Left colon (tissue), 2 donors: ENCODE measurements at regions not wholly inside any gene's neighbourhood (a gene's known extent, or its start where the extent isn't known, plus 50 kb on each side); places are given as distances from the start of the nearest gene placed in this dataset.
"Not testable (repeated sequence)": the region's sequence is repeated elsewhere in the genome, so short reads cannot be mapped to it uniquely, and the experiment has no call there.

Source experiments
- ATAC-seq: fragments of 200-7000 bp; cut with Tn5 transposase; one replicate; pipeline ENCODE4 v1.9.1; 2020; ENCODE audit warnings: mild to moderate bottlenecking, moderate library complexity
- DNase-seq, 2 donors: peaks; one replicate each; pipeline ENCODE4 v3.0.0-alpha.2; 2020
- intact Hi-C, 2 donors: fragments of 100-400 bp; cut with DNase I in 1 of 2; cut with micrococcal nuclease in 1 of 2; formaldehyde crosslinking; loops; one replicate each; pipeline versions ENCODE4 v1.11.2 to v1.14.0; 2022; cut with DNase I, micrococcal nuclease
- donor health status: DM: no; HTN: no; CAD: no.
- donor health status: DM: yes; HTN: yes; CAD: no.

- DNase-seq (no peak), ATAC-seq (no peak)
- intact Hi-C loops = no loop called here
These were observed 1643.9 kb downstream of the CDH8 start for GRCh38 chr16:60392380-60392779.

- intact Hi-C loops = no loop called here
- no peak for DNase-seq
- ATAC-seq = no peak
These were observed 1637.5 kb upstream of the GOT2 start for GRCh38 chr16:60371591-60371990.

GRCh38 chr16:60367739-60368138, 1633.6 kb upstream of the GOT2 start:
- intact Hi-C loops = no loop called here
- ATAC-seq (no peak), DNase-seq (no peak)

DNA sequence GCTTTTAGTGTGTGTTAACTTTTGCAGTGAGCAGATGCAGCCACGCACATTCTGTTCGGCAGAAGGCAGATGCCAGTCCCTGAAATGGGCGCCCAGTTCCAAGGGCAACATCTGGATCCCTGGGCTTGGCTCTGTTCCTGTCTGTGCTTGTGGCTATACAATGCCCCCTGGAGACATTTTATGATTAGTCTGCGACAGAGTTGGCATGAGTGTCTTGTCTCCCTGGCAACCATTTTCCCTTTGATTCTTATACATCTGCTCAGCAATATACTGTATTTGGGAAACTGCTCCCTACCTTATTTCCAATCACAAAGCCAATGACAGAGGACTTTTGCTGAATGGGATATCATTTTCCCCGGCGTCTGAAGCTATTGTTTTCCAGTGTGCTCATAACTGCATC, 1629.5 kb upstream of the GOT2 start:
- intact Hi-C loops = no loop called here
- ATAC-seq (no peak), DNase-seq (no peak)

DNA sequence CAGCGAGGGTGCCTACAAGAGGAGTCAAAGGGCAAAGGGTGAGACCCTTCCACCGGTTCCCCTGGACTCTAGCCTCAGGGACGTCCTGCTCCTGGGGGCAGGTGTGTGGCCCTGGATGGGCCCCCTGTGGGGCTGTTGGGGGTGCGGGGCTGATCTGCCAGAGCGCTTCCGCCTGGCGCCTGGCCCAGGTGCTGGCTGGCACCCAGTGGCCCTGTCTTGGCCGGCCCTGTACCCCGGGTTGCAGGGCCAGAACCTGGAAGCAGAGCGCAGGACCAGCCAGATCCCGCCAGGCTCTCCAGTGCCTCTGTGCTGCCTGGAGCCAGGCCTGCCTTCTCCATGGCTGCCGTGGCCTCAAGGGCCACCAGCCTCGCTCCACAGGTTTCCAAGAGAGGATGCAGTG, 1625.8 kb upstream of the GOT2 start:
- ATAC-seq, DNase-seq, intact Hi-C loops: not testable (repeated sequence)

DNA sequence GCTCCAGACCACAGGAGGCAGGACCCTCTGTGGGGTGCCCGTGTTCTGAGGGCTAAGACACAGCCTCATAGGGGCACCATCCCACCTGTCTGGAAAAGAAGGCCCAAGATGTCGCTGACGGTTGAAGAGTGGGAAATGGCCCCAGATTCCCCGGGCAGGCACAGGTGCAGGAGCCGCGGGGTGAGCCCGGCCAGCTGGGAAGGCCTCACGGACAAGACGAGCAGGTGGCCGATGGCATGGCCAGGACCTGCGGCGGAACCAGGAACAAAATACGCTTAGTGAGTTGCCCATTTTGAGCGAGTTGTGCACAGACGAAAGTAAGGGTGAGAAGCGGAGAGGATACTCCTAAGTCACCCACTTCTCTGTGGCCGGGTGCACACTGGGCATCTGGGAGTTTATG, 1625.3 kb upstream of the GOT2 start:
- intact Hi-C loops, ATAC-seq, DNase-seq: not testable (repeated sequence)

GRCh38 chr16:60357876-60358522, 1623.9 kb upstream of the GOT2 start:
- DNase-seq, intact Hi-C loops, ATAC-seq: not testable (repeated sequence)

GRCh38 chr16:60346256-60346655, 1612.1 kb upstream of the GOT2 start:
- ATAC-seq (no peak), DNase-seq (no peak)
- intact Hi-C loops = no loop called here

DNA sequence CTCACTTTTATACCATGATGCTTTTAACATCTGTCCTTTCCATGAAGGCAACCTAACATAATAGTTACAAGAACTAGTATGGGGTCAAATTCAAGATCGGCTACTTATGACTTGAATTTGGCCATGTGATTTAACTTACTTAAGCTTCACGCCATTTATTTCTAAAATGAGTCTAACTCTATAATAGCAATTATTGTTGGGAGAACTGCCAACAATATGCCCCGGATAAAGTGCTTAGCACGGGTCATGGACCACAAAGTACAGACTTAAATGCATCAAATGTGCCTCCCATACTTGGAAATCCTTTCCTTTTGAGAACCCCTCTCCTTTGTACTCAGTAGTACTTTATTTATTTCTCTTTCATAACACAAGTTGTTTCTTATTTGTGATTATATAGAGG, 1603.6 kb upstream of the GOT2 start:
- intact Hi-C loops = no loop called here
- DNase-seq (no peak), ATAC-seq (no peak)

DNA sequence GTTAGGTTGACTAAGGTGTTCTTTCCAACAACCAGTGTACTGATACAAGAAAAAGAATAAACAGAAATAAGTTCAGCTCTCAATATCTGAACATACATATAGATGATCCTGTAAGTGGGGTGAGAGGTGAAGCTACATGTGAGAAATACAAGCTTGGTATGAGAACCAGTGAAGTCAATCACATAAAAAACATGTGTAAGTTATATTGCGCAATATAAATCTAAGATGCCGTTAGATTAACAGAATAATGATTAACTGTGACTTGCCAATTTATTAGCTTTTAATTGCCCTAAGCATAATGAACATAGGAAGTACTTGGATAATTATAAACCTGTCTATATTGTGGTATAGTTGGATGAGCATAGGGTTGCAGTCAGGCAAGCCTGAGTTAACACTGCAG, 1597.1 kb upstream of the GOT2 start:
- DNase-seq (no peak), ATAC-seq (no peak)
- intact Hi-C loops = no loop called here

DNA sequence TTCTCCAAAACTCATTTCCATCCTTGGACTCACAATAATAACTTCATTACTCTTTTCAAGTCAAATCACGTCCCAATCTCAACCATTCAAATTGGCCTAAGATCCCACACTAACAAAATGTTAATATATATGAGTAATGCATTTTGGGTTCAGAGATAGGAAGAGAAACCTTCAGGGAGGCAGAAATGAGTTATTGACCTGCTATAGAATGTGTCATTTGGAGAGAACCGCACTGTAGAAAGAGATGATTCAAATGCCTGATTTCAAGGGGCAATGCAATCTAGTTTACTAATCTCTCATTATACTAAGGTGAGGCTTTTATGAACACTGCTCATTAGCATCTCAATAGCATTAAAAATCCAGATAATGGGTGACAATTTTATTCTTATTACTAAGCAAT, 1595.0 kb upstream of the GOT2 start:
- ATAC-seq (no peak), DNase-seq (no peak)
- intact Hi-C loops = no loop called here

DNA sequence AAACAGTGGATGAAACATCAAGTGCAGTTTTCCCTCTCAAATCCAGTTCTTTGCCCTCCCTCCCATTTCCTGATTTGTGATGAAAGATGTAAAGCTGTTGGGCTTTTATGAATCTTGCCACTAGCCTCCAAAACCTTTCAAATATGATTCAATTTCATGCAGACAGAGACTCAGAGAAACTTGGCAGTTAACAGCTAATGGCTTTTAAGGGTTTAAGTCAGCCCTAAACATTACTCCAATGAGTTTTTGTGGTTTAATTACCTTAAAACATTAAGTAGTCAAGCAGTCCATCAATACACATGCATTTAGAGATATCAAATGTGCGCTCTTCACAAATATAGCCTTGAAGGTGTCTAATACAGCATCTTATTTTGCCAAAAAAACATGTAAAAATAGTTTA, 1594.0 kb upstream of the GOT2 start:
- intact Hi-C loops = no loop called here
- DNase-seq = no peak
- ATAC-seq = no peak

DNA sequence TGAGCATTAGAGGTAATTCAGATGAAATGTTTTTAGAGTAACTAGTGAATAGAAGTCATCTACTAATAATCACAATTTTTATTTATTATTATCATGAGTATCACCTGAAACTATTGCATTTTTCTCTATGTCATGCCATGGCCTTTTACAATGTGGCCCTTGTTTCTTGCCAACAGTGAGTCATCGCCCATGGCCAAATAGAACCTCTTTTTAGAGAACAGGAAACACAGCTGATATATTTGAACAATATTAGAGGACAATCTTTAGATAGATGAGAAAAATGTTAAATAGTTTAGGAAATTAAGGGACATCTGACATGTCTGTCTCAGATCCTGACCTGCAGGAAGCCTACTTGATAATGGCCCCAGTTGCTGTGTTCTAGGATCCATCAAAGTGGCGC, 1584.4 kb upstream of the GOT2 start:
- DNase-seq (no peak), ATAC-seq (no peak)
- intact Hi-C loops = no loop called here

- ATAC-seq = no peak
- intact Hi-C loops = no loop called here
- DNase-seq = no peak
These were observed 1576.8 kb upstream of the GOT2 start for GRCh38 chr16:60310846-60311445.

- DNase-seq (no peak), ATAC-seq (no peak)
- intact Hi-C loops = no loop called here
These were observed 1570.6 kb upstream of the GOT2 start for GRCh38 chr16:60304720-60305119.

DNA sequence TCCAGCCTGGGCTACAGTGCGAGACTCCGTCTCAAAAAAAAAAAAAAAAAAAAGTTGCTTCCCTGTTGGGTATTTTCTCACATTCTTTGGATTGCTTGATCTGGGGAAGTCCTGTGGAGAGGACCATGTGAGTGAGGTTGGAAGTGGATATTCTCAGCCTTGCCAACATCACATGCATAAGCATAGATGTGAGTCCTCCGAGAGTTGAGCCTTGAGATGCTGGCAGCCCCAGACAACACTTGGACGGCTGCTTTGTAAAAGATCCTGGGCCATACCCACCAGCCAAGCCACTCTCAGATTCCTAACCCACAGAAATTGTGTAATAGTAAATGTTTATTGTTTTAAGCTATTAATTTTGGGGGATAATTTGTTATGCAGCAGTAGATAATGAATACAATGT, 1570.0 kb upstream of the GOT2 start:
- ATAC-seq (no peak), DNase-seq (no peak)
- intact Hi-C loops = no loop called here

DNA sequence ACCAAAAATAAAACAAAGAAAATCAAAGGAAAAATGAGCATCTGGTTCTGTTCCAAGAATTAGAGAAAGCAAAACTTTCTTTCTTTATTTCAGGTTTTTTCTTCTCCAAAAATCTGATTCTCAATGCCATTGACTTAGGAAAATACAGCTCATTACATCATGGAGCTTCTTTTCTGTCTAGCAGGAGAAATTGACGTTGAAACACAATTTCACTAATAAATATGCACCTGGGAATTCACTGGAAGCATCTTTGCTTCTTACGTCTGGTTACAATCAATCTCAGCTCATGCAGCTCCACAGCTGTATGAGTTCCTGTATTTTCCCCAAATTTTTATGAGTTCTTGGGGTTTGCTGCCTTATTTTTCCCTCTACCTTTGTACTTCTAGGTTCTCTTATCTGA, 1568.6 kb upstream of the GOT2 start:
- ATAC-seq (no peak), DNase-seq (no peak)
- intact Hi-C loops = no loop called here

DNA sequence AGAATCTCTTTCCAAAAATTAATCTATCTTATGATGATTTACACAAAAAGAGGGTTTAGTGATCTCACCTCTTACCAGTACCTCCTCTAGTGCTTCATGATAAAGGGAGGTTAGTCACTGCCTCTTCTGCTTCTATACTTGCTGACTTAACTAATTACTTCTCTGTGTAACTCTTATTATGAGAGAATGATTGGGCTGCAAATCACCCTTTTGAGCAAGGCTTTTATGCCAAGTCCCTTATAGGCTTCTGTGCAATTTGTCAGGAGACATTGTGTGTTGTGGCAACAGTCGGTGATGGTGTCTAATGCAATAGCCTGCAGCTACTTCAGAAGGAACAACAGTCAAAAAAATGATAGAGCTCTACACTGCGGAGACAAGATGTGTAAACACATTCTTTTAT, 1568.1 kb upstream of the GOT2 start:
- DNase-seq = no peak
- no peak for ATAC-seq
- intact Hi-C loops = no loop called here

- DNase-seq (no peak), ATAC-seq (no peak)
- intact Hi-C loops = no loop called here
These were observed 1565.2 kb upstream of the GOT2 start for GRCh38 chr16:60299241-60299776.

DNA sequence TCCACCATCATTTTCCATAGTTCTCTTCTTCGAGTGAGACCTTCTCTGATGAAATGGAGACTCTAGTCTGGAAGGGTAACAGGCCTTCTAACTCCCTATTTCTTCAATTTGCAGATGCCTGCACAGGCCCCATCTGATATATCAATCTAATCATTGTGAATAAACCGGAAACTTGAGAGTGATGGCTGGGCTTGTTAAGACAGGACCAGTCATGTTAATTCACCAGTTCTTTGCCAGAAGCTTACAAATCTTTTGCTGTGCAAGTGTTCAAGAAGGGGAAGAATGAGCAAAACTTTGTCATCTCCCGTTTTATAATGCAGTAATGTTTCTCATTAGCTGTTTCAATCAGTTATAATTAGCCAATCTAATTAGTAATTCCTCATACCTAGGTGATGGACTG, 1561.3 kb upstream of the GOT2 start:
- DNase-seq (no peak), ATAC-seq (no peak)
- intact Hi-C loops = no loop called here

DNA sequence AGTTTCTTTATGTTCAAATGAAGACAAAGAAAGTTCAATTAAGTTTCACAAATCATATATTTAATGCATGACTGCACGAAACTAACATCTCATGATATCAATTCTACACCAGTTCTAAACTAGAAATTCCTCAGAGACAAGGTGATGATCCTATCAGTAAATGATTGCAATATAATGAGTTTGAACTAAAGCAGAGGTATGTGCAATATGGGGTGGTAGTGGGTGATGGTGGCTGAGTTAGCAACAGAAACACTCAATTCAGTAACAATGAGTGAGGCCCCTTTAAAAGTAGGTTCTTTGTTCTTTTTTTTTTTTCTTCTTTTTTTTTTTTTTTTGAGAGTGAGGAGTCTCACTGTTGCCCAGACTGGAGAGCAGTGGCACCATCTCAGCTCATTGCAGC, 1551.7 kb upstream of the GOT2 start:
- intact Hi-C loops = no loop called here
- no peak for ATAC-seq
- no peak for DNase-seq
